LNCaP clone FGC (cell line): ENCODE measurements at regions not wholly inside any gene's neighbourhood (a gene's known extent, or its start where the extent isn't known, plus 50 kb on each side); places are given as distances from the start of the nearest gene placed in this dataset.

Experiments
- DNase-seq: peaks from one replicate; pipeline ENCODE4 v3.0.0-alpha.2; 2011; ENCODE audit warnings: low read depth
- H3K4me3 ChIP-seq: 2 replicates; pipeline ENCODE4 v1.5.1; 2011; ENCODE audit warnings: mild to moderate bottlenecking, low read depth, low read length, control low read depth
- TF ChIP-seq, protein P1 (sequence below): IDR thresholded peaks from 2 replicates; pipeline ENCODE4 v1.5.1; 2012; ENCODE audit warnings: mild to moderate bottlenecking; ENCODE audit not compliant: control insufficient read depth, insufficient read depth; ENCODE audit errors: extremely low read depth

DNA sequence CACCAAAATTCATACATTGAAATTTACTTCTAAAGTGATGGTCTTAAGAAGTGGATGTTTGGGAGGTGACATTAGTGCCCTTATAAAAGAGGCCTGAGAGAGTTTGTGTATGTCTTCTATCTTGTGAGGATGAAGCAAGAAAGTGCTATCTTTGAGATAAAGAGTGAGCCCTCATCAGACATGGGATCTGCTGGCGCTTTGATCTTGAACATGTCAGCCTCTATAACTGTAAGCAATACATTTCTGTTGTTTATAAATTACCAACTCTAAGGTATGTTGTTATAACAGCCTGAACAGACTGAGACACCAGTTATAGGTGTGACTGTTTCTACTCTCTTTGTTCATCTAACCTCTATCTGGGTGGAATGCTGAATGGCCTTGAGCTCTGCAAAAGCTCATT, 54.5 kb upstream of the SETBP1 start:
- DNase-seq: no peak
- TF ChIP-seq, protein P1, sequence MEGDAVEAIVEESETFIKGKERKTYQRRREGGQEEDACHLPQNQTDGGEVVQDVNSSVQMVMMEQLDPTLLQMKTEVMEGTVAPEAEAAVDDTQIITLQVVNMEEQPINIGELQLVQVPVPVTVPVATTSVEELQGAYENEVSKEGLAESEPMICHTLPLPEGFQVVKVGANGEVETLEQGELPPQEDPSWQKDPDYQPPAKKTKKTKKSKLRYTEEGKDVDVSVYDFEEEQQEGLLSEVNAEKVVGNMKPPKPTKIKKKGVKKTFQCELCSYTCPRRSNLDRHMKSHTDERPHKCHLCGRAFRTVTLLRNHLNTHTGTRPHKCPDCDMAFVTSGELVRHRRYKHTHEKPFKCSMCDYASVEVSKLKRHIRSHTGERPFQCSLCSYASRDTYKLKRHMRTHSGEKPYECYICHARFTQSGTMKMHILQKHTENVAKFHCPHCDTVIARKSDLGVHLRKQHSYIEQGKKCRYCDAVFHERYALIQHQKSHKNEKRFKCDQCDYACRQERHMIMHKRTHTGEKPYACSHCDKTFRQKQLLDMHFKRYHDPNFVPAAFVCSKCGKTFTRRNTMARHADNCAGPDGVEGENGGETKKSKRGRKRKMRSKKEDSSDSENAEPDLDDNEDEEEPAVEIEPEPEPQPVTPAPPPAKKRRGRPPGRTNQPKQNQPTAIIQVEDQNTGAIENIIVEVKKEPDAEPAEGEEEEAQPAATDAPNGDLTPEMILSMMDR: no peak
- no peak overlapping the region for H3K4me3 ChIP-seq

DNA sequence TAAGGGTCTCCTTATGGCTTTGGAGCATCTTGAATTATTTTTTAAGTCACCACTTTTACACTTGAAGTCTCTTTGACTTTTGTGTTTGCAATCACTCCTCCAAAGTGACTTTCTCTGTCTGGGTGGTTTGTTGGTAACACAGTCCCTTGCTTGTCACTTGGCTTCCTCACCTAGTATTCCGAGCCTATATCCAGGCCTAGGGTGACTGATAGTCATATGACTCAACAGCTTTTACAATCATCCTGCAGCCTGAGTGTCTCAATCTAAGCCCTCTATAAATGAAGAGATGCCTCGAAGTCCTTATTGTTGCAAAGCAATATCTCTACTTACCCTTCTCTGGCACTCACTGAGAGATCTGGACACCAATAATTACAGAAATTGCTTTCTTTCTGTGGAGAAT, 53.9 kb upstream of the SETBP1 start:
- TF ChIP-seq, protein P1: no peak
- no peak for DNase-seq
- no peak overlapping the region for H3K4me3 ChIP-seq

DNA sequence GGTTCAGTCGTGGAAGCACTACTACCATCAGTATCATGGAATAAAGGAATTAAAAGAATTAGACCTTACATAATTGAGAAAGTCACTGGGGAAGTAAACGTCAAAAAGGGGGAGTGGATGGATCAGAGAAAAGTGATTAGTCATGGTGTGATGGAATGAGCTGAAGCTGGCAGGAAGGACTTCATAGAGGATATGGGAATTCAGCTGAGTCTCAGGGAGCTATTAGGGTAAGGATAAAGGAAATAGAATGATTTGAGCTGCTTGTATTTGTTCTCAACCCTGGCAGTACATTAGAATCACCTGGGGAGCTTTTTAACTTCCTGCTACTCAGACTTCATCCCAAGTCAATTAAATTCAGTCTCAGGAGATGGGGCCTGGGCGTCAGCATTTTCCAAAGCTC, 53.4 kb upstream of the SETBP1 start:
- TF ChIP-seq, protein P1: no peak
- no peak for DNase-seq
- H3K4me3 ChIP-seq: no peak overlapping the region

DNA sequence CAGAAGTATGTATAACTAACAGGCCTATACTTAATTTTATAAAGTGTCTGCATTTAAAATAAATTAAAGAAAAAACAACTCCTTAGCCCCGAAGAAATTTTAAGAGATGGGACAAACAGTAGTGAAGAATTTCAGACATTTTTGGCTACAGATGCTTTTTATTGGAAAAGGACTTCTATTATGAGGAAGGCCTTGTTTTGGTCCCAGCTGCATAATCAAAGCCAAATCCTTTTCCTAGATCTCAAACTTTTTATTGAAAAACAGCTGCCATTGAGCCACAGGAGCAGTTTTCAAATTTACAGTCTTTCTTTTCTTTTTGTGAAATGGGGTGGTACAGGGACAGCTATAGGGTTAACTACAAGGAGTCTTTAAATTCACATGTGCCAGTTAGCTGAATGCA, 51.3 kb upstream of the SETBP1 start:
- TF ChIP-seq, protein P1: no peak
- no peak for DNase-seq
- H3K4me3 ChIP-seq: no peak overlapping the region

DNA sequence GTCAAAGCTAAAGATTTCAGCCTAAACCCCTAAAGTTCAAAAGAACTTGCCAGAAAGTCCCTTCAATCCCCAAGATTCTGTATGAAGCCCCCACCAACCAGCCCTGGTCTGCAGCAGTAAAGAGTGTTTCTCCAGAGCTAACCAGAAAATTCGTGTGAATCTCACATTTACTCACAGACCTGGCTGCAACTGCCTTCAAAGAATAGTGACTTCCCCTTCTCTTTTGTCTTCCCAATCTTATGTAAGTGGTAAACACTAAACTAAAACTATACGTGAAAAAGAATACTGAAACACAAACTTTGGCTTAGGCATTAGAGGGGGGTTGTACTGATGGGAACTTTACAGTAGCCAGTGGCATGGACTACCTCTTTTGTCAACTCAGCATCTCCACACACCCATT, 50.6 kb upstream of the SETBP1 start:
- TF ChIP-seq, protein P1: no peak
- no peak for DNase-seq
- no peak overlapping the region for H3K4me3 ChIP-seq
